Activated CD8-positive, alpha-beta T cell treated with anti-CD3 and anti-CD28 coated beads, Interleukin-2, amount 10 ng/mL, durations not matched to agents 7 days and 5 days (primary cell): ENCODE measurements at regions not wholly inside any gene's neighbourhood (a gene's known extent, or its start where the extent isn't known, plus 50 kb on each side); places are given as distances from the start of the nearest gene placed in this dataset.

ENCODE experiments used
- ATAC-seq: fragments of 150-1000 bp; cut with Tn5 transposase; one replicate; pipeline ENCODE4 v1.10.0; 2021; ENCODE audit warnings: moderate library complexity
- CTCF ChIA-PET: fragments of 350-600 bp; sonication (Branson Sonifier 250); formaldehyde crosslinking; loops from one replicate; lab custom pipeline; 2021; ENCODE audit warnings: antibody characterized with exemption; lab: Charles Lee
- POLR2A ChIA-PET: fragments of 350-600 bp; sonication (Branson Sonifier 250); formaldehyde crosslinking; loops from one replicate; lab custom pipeline; 2021; ENCODE audit warnings: antibody characterized with exemption; lab: Charles Lee
- DNase-seq: peaks from one replicate; pipeline ENCODE4 v3.0.0-alpha.2; 2020
- H3K27ac Mint-ChIP-seq: one replicate; pipeline ENCODE4 v1.8.0; 2021; ENCODE audit warnings: mild to moderate bottlenecking, mixed read lengths
- H3K27me3 Mint-ChIP-seq: one replicate; pipeline ENCODE4 v1.8.0; 2021; ENCODE audit warnings: low read depth, mixed read lengths
- H3K36me3 Mint-ChIP-seq: one replicate; pipeline ENCODE4 v1.8.0; 2021; ENCODE audit warnings: low read depth, mixed read lengths
- H3K4me1 Mint-ChIP-seq: one replicate; pipeline ENCODE4 v1.8.0; 2021; ENCODE audit warnings: low read depth, mixed read lengths
- H3K4me3 Mint-ChIP-seq: one replicate; pipeline ENCODE4 v1.8.0; 2021; ENCODE audit warnings: mild to moderate bottlenecking, mixed read lengths
- H3K9me3 Mint-ChIP-seq: one replicate; pipeline ENCODE4 v1.8.0; 2022; ENCODE audit warnings: mixed read lengths; ENCODE audit not compliant: insufficient read depth

GRCh38 chr6:144767051-144767450 is 481.9 kb downstream of the UTRN start:
- ChIA-PET POLR2A (no interaction called here), CTCF (no interaction called here)
- Mint-ChIP-seq H3K36me3 (peaks cover 20% of the 10 kb centered on the region), H3K4me3 (no peak overlapping the region), H3K9me3 (no peaks in the 10 kb centered on the region), H3K27ac (no peak overlapping the region), H3K4me1 (no peaks in the 10 kb centered on the region), H3K27me3 (no peaks in the 10 kb centered on the region)
- ATAC-seq (no peak), DNase-seq (no peak)

DNA sequence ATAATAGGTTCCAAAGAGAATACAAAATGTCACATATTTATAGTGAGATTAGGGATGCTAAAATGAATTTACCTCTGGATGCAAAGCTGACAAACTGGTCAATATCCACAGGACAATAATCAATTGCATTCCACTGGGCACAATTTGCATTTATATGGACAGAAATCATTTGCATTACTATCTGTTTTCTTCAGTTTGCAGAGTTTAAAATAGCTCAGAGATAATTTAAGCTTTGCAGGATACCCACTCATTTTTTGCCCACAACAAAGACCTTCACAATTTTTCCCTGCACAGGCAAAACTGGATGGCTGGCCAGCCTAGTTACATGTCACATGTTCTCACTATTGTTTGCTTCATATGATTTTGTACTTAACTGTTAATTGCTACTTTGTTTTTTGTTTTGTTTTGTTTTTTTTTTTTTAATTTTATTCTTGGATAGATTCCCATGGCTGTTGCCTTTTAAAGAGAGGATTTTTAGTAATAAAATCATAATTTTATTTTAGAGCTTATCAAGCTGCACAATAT is 483.5 kb downstream of the UTRN start:
- DNase-seq, result no peak
- H3K27me3 Mint-ChIP-seq, result no peaks in the 10 kb centered on the region
- peaks cover 22% of the 10 kb centered on the region for H3K36me3 Mint-ChIP-seq
- no peak for ATAC-seq
- POLR2A ChIA-PET, result no interaction called here
- no peak overlapping the region for H3K4me3 Mint-ChIP-seq
- no peak overlapping the region for H3K27ac Mint-ChIP-seq
- CTCF ChIA-PET, result no interaction called here
- H3K9me3 Mint-ChIP-seq, result no peaks in the 10 kb centered on the region
- no peaks in the 10 kb centered on the region for H3K4me1 Mint-ChIP-seq

- H3K4me3 Mint-ChIP-seq, result no peak overlapping the region
- DNase-seq, result no peak
- no peaks in the 10 kb centered on the region for H3K4me1 Mint-ChIP-seq
- H3K27me3 Mint-ChIP-seq, result no peaks in the 10 kb centered on the region
- ChIA-PET CTCF (no interaction called here), POLR2A (no interaction called here)
- ATAC-seq, result no peak
- H3K9me3 Mint-ChIP-seq, result no peaks in the 10 kb centered on the region
- H3K27ac Mint-ChIP-seq, result no peak overlapping the region
- peaks cover 27% of the 10 kb centered on the region for H3K36me3 Mint-ChIP-seq
Measured at GRCh38 chr6:144769142-144769541, 484.0 kb downstream of the UTRN start.

DNA sequence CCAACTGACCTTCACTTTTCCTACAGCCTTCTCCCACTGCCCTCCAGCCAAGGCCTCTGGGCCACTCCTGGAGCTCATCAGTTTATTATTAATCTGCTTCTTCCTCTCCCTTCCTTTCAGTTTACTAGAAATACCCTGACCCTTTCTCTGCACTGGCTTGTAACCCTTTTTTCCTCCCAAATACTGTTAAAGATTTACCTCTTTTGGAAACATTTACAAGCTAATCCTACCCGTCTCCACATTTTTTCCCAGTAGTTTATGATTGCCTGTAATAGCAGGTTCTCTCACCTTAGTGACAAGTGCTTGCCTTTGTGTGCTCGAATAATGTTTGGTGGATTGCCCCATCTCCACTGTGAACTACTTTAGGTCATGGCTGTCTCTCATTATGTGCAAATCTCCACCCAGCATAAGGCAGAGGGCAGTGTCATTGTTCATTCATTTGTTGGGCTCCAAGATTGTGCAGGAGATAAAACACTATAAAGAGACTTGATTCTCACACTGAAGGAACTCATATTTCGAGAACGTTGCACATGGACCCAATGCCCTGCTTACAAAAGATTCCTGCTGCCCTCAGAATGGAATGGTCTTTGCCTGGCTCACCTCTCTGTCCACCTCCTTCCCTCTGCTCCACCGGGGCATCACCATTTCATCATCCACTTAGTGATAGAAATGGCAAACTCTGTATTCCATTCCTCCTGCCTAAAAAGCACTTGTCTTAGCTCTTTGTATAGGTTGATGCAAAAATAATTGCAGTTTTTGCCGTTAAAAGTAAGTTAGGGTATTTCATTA is 491.1 kb downstream of the UTRN start:
- H3K4me1 Mint-ChIP-seq, result peaks cover 2% of the 10 kb centered on the region
- ChIA-PET CTCF (no interaction called here), POLR2A (no interaction called here)
- ATAC-seq, result no peak
- peaks cover 46% of the 10 kb centered on the region for H3K36me3 Mint-ChIP-seq
- H3K9me3 Mint-ChIP-seq, result no peaks in the 10 kb centered on the region
- no peak overlapping the region for H3K27ac Mint-ChIP-seq
- no peaks in the 10 kb centered on the region for H3K27me3 Mint-ChIP-seq
- no peak for DNase-seq
- H3K4me3 Mint-ChIP-seq, result no peak overlapping the region

DNA sequence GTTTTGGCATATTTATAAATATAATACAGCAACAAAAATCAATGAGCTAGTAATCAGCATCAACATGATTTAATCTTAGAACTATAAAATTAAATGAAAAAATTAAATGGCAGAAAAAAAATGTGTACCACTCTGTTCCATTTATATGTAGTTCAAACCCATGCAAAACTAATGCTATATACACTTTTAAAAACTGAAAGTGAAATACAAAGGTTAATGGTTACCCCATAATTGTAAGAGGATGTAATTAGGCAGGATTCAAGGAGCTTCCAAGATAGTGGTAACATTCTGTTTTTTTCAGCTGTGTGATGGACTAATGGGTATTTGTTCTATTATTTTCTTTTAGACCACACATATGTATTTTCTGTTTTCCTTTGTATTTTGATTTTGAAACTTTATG is 492.1 kb downstream of the UTRN start:
- H3K27me3 Mint-ChIP-seq, result no peaks in the 10 kb centered on the region
- H3K4me3 Mint-ChIP-seq, result no peak overlapping the region
- ChIA-PET CTCF (no interaction called here), POLR2A (no interaction called here)
- no peak overlapping the region for H3K27ac Mint-ChIP-seq
- H3K9me3 Mint-ChIP-seq, result no peaks in the 10 kb centered on the region
- H3K4me1 Mint-ChIP-seq, result peaks cover 2% of the 10 kb centered on the region
- peaks cover 47% of the 10 kb centered on the region for H3K36me3 Mint-ChIP-seq
- no peak for DNase-seq
- no peak for ATAC-seq

- Mint-ChIP-seq H3K4me3 (no peak overlapping the region), H3K4me1 (peaks cover 2% of the 10 kb centered on the region), H3K36me3 (peaks cover 44% of the 10 kb centered on the region), H3K27me3 (no peaks in the 10 kb centered on the region), H3K27ac (no peak overlapping the region), H3K9me3 (no peaks in the 10 kb centered on the region)
- ATAC-seq, result no peak
- ChIA-PET POLR2A (no interaction called here), CTCF (interaction anchor here (0.7 to 1.8 kb wide), 4 partner anchors 12 to 175 kb away, joined by 3 to 6 read pairs (median 4); no protein-coding TSS in a partner anchor)
- DNase-seq, result no peak
Measured at GRCh38 chr6:144778056-144778455, 492.9 kb downstream of the UTRN start.

GRCh38 chr6:144778773-144779492 is 493.8 kb downstream of the UTRN start:
- CTCF ChIA-PET, result interaction anchor here (0.7 to 1.8 kb wide), 6 partner anchors 11 to 196 kb away, joined by 3 to 6 read pairs (median 4); no protein-coding TSS in a partner anchor

GRCh38 chr6:144781836-144782235 is 496.7 kb downstream of the UTRN start:
- no peaks in the 10 kb centered on the region for H3K27me3 Mint-ChIP-seq
- CTCF ChIA-PET, result no interaction called here
- peaks cover 23% of the 10 kb centered on the region for H3K36me3 Mint-ChIP-seq
- peaks cover 2% of the 10 kb centered on the region for H3K4me1 Mint-ChIP-seq
- no peak overlapping the region for H3K27ac Mint-ChIP-seq
- no peak for DNase-seq
- POLR2A ChIA-PET, result no interaction called here
- H3K9me3 Mint-ChIP-seq, result no peaks in the 10 kb centered on the region
- no peak for ATAC-seq
- H3K4me3 Mint-ChIP-seq, result no peak overlapping the region

More at GRCh38 chr6:144778773-144779492, 493.8 kb downstream of the UTRN start:
- no peak for ATAC-seq
- no peak for DNase-seq
- Mint-ChIP-seq H3K27me3 (no peaks in the 10 kb centered on the region), H3K27ac (no peak overlapping the region), H3K9me3 (no peaks in the 10 kb centered on the region), H3K4me3 (no peak overlapping the region), H3K36me3 (peaks cover 38% of the 10 kb centered on the region), H3K4me1 (peaks cover 2% of the 10 kb centered on the region)
- POLR2A ChIA-PET, result no interaction called here

GRCh38 chr6:144782634-144783033 is 497.5 kb downstream of the UTRN start:
- ChIA-PET POLR2A (no interaction called here), CTCF (no interaction called here)
- ATAC-seq (no peak), DNase-seq (no peak)
- Mint-ChIP-seq H3K4me3 (no peak overlapping the region), H3K27ac (no peak overlapping the region), H3K27me3 (no peaks in the 10 kb centered on the region), H3K36me3 (peaks cover 22% of the 10 kb centered on the region), H3K9me3 (no peaks in the 10 kb centered on the region), H3K4me1 (no peaks in the 10 kb centered on the region)

DNA sequence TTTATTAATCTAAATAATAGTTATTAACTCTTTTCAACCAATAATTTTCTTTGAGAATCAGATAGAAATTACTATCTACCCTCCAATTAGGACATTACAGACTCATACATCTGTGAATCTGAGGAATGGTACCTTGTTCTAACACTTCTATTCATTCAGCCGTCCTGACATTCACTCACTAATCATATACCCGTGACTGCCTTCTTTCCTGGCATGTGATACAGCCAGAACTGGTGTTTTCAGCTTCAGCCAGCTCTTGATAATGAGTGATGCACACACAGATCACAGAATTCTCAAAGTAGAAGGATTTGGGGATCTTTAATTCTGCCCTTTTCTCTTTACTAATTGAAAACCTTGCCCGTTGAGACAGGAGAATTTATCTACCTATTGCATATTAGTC is 499.9 kb downstream of the UTRN start:
- POLR2A ChIA-PET, result no interaction called here
- no peak overlapping the region for H3K27ac Mint-ChIP-seq
- CTCF ChIA-PET, result no interaction called here
- H3K27me3 Mint-ChIP-seq, result no peaks in the 10 kb centered on the region
- no peak overlapping the region for H3K4me3 Mint-ChIP-seq
- peaks cover 24% of the 10 kb centered on the region for H3K36me3 Mint-ChIP-seq
- no peak for ATAC-seq
- no peak for DNase-seq
- no peaks in the 10 kb centered on the region for H3K4me1 Mint-ChIP-seq
- H3K9me3 Mint-ChIP-seq, result no peaks in the 10 kb centered on the region

- H3K9me3 Mint-ChIP-seq, result no peaks in the 10 kb centered on the region
- no peak overlapping the region for H3K27ac Mint-ChIP-seq
- DNase-seq (no peak), ATAC-seq (no peak)
- H3K4me1 Mint-ChIP-seq, result no peaks in the 10 kb centered on the region
- H3K4me3 Mint-ChIP-seq, result no peak overlapping the region
- ChIA-PET CTCF (no interaction called here), POLR2A (no interaction called here)
- no peaks in the 10 kb centered on the region for H3K27me3 Mint-ChIP-seq
- peaks cover 32% of the 10 kb centered on the region for H3K36me3 Mint-ChIP-seq
Measured at GRCh38 chr6:144786825-144787224, 501.7 kb downstream of the UTRN start.

DNA sequence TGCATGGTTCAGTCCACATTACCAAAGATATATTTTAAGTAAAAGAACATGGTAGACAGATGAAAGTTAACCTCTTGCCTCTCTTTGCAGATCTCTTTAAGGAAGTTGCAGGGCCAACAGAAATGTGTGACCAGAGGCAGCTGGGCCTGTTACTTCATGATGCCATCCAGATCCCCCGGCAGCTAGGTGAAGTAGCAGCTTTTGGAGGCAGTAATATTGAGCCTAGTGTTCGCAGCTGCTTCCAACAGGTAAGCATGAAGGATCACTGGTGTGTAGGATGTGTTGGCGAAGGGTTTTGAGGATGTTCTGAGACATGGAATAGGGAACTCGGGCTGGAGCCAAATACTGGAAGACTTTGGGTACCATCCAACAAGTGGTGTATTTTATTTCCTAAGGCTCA is 508.6 kb downstream of the UTRN start:
- DNase-seq (no peak), ATAC-seq (no peak)
- H3K9me3 Mint-ChIP-seq, result no peaks in the 10 kb centered on the region
- no peak overlapping the region for H3K4me3 Mint-ChIP-seq
- no peak overlapping the region for H3K27ac Mint-ChIP-seq
- ChIA-PET POLR2A (no interaction called here), CTCF (no interaction called here)
- peaks cover 73% of the 10 kb centered on the region for H3K36me3 Mint-ChIP-seq
- no peaks in the 10 kb centered on the region for H3K27me3 Mint-ChIP-seq
- H3K4me1 Mint-ChIP-seq, result no peaks in the 10 kb centered on the region
